ENCODE measurements at regions not wholly inside any gene's neighbourhood (a gene's known extent, or its start where the extent isn't known, plus 50 kb on each side); places are given as distances from the start of the nearest gene placed in this dataset.

GRCh38 chr21:24110846-24111245 lies 1496.4 kb downstream of the MRPL39 start (continued):
- TF ChIP-seq KDM5A (IDR thresholded peaks at IDR 0.05; ENCODE audit: low read length) (no peak), PHF8 (conservative IDR thresholded peaks at IDR 0.05; ENCODE audit: low read depth, low read length) (no peak), SIRT6 (IDR thresholded peaks at IDR 0.05; ENCODE audit: low read length) (no peak), EZH2 (IDR thresholded peaks at IDR 0.05; ENCODE audit: low read depth, low read length, severe bottlenecking) (no peak), EGR1 (IDR thresholded peaks at IDR 0.05; ENCODE audit: borderline replicate concordance, low read depth, low read length) (no peak), RNF2 (IDR thresholded peaks at IDR 0.05; ENCODE audit: borderline replicate concordance, low read depth, low read length, missing control alignments, poor library complexity, severe bottlenecking) (no peak)
